UCSD-AML1 (cell line): ENCODE measurements at regions not wholly inside any gene's neighbourhood (a gene's known extent, or its start where the extent isn't known, plus 50 kb on each side); places are given as distances from the start of the nearest gene placed in this dataset.

Experiments
- DNase-seq: peaks from one replicate; lab custom pipeline; 2025; ENCODE audit not compliant: unreplicated experiment; lab: John Stamatoyannopoulos, UW

GRCh38 chr2:71938659-71939587, 208.7 kb downstream of the CYP26B1 start:
- DNase-seq: no peak

- no peak for DNase-seq
Measured at GRCh38 chr2:71938108-71938507, 209.6 kb downstream of the CYP26B1 start.

DNA sequence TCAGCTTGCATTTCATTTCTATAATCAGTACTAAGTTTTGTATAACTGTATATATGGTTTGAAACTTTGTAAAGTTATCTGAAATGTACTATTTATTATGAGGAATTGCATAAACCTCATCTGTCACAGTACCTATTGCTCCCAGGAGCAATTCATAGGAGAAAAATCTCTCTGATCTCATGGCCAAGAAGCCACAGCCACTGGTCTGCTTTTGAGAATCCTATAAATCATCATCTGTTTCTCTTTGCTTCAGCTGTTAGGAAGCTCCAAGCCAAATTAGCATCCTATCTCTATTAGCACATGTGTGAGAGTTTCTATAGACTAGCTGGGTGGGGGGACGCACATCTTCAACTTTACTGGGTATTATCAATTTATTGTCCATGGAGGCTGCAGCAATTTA, 210.3 kb downstream of the CYP26B1 start:
- no peak for DNase-seq

- no peak for DNase-seq
Measured at GRCh38 chr2:71936076-71937030, 211.3 kb downstream of the CYP26B1 start.

GRCh38 chr2:71935262-71935848, 212.3 kb downstream of the CYP26B1 start:
- no peak for DNase-seq

DNA sequence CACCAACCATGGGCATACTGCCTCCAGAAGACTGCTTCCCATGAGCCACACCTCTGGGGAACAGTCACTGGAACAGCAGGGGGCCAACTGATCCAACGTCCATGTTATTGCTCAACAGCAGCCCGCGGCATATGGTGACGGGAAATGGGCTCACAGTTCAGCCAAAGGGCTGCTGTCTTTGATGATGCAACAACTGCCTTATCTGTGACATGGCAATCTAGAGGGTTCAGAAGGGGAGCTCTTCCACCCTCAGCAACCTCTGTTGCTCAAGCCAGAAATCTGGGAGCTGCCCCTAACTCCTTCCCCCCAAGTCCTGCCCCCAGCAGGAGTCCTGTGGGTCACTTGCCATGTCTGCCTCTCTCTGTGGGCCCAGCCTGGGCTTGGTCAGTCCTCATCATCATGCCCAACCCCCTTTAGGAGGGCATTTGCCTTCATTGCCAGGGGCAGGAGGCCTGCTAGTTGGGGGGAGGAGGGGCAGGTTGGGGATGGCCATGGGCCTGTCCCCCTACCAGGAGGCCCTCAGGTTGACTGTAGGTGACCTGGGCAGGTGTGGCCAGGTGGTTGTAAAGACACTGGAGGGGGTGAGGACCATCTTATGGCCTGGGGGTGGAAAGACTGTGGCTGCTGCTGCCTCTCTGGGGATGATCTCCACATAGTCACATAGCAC, 212.9 kb downstream of the CYP26B1 start:
- no peak for DNase-seq

- DNase-seq: no peak
Measured at GRCh38 chr2:71934320-71934593, 213.4 kb downstream of the CYP26B1 start.

DNA sequence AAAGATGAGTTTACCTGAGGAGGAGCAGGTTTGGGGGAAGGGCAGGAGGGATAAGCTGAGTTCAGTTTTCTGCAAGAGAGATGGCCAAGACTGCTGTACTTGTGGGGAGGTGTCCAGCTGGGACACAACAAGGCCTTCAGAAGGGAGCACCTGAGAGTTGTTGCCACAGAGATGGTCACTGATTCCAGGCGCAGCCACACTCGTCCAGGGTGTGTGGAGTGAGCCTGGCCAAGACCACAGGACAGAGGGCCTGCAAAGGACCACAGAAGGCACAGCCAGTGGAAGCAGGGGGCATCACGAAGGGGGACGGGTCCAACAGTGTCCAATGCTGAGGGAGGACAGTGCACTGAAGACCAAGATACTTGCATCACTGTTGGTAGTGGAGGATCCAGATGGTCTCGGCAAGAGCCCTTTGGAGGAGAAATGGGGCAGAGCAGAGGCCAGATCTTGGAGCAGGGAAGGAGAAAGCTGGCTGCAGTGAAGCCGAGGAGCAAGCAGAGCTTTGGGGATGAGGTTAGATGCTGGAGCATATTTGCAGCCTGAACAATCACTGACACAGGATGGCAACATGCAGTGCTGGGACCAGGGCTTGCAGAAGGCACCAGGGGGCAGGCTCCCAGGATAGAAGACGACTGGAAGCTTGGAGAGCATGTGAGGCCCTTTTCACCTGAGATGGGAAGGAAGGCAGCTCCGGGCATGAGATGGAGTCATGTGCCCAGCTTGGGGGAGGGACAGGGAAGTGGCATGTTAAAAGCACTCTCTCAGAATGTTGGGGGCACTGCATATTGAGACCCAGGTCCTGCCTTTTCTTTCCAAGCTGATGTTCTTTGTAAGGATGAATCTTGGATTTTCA, 214.0 kb downstream of the CYP26B1 start:
- no peak for DNase-seq

- no peak for DNase-seq
Measured at GRCh38 chr2:71932780-71933466, 214.7 kb downstream of the CYP26B1 start.

- no peak for DNase-seq
Measured at GRCh38 chr2:71932037-71932779, 215.5 kb downstream of the CYP26B1 start.

- DNase-seq: no peak
Measured at GRCh38 chr2:71930049-71930681, 217.5 kb downstream of the CYP26B1 start.

DNA sequence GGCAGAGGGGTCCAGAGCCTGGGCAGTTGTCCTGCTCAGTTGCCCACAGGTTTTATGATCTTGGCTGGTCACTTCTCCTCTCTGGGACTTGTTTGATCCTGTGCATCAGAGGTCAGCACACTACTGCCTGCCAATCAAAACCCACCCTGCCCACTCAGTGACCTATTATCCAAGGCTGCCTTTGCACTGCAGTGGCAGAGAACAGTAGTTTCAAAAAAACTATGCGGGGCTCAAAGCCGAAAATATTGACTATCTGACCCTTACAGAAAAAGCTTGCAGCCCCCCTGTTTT, 218.2 kb downstream of the CYP26B1 start:
- no peak for DNase-seq

GRCh38 chr2:71928734-71929481, 218.8 kb downstream of the CYP26B1 start:
- no peak for DNase-seq

DNA sequence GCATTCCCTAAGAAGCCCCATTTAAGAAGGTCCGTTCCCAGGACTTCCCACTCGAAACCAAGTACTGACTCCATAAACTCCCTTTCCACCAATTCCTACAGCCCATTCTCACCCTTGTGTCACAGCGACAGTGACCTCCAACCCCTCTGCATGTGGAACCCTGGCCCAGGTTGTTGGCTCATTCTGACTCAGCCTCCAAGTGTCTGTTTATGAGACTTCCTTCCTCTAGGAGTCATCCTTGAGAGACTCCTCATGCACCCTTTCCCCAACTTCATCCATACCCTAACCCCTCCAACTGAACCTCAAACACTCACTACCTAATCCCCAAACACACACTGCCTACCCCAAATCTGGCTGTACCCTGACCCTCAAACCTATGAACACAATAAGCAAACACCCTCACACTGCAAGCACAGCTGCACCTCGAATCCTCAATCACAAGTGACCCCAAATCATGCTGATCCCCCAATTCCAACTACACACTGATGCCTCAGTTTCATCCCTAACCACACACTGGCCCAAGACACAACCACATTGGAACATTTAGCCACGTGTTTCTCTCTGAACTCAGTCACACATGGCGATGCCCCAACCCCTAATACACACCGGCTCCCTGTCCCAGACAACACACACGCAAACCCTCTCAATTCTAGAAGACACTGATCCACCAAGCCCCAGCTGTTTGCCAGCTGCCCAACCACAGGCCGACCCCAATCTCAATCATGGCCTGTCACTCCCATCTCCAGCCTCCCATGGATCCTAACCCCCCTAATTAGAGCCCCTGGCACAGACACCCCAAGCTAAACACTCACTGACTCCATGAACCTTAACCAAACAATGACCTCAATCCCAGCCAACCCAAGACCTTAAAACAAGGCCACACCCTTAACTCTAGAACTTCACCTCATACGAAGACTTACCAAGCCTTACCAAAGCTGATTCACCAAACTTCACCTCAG, 219.6 kb downstream of the CYP26B1 start:
- DNase-seq: no peak

DNA sequence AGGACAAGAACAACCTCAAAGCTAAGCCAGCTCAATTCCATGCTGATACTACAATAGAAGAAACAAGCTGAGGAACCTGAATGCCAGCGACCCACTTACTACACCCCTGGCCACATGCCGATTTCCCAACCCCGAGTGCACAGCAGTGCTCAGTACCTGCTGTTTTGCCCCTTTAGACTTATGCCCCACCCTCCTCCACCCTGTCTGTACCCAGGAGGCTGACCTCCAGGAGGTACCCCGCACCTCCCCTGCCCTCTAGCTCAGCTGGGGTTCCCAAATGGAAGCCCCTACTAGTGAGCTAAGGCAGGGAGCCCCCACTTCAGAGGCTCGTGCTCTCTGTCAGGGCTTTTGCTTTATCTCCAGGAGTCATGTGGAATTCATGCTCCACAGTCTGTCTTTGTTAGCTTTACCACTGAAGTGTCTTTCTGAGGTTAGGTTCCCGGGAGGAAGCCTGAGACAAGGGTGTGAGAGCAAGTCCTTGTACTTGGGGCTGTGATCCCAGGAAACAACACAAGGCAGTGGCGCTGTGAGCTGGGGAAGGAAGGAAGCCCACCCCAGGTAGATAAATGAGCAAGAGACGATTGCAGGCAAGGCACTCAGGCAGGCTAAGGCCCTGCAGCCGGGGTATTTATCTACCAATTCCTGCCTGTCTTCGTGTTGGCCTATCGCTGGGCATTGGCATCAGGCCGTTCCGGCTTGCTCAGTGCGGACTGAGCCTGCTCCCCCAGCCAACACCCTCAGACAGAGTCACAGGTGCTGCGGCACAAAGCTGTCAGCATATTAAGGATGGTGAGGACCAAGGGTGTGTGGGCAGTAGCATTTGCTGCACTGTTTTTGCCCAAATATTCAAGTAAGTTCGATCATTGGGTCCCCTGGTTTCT, 220.5 kb downstream of the CYP26B1 start:
- no peak for DNase-seq

DNA sequence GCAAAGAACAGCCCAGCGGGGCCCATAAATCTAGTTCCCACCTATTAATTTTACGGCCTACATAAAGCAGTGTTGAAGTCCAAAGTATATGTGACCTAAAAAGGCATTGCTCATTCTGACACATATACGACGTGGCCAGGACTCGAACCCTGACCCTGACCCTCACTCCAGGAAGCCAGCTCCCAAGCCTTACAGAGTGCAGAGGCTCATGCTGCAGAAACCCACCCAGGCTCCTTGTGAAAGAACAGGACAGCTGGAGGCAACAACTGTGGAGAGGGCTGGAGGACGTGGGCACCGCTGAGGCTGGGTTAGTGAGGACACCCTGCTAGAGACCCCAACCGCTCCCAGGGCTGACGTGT, 221.6 kb downstream of the CYP26B1 start:
- no peak for DNase-seq
